GM23338 (cell line): ENCODE measurements at regions not wholly inside any gene's neighbourhood (a gene's known extent, or its start where the extent isn't known, plus 50 kb on each side); places are given as distances from the start of the nearest gene placed in this dataset.

Experiments
- ATAC-seq: fragments of 200-7000 bp; cut with Tn5 transposase; 3 replicates; pipeline ENCODE4 v1.9.1; 2020
- DNase-seq: peaks from one replicate; pipeline ENCODE4 v3.0.0-alpha.2; 2015; ENCODE audit warnings: low spot score
- H2AFZ ChIP-seq: fragments of 200-600 bp; sonication (generic); 2 replicates; pipeline ENCODE4 v1.8.0; 2016; ENCODE audit warnings: antibody characterized with exemption, mild to moderate bottlenecking, moderate library complexity
- H3F3A ChIP-seq: fragments of 200-600 bp; sonication (generic); replicated peaks from 2 replicates; pipeline ENCODE4 v1.8.0; 2017; ENCODE audit warnings: antibody characterized with exemption, mixed run types, low read depth
- H3K27ac ChIP-seq: fragments of 200-600 bp; sonication (generic); 2 replicates; pipeline ENCODE4 v1.6.1; 2016; ENCODE audit warnings: low read depth
- H3K27me3 ChIP-seq: fragments of 200-600 bp; sonication (generic); 2 replicates; pipeline ENCODE4 v1.8.0; 2016; ENCODE audit warnings: mild to moderate bottlenecking, mixed run types, moderate library complexity; ENCODE audit not compliant: insufficient read depth
- H3K36me3 ChIP-seq: fragments of 200-600 bp; sonication (generic); 2 replicates; pipeline ENCODE4 v1.8.0; 2016; ENCODE audit warnings: mild to moderate bottlenecking; ENCODE audit not compliant: insufficient read depth
- H3K4me1 ChIP-seq: fragments of 200-600 bp; sonication (generic); 2 replicates; pipeline ENCODE4 v1.8.0; 2016; ENCODE audit warnings: mild to moderate bottlenecking, moderate library complexity; ENCODE audit not compliant: insufficient read depth
- H3K4me2 ChIP-seq: fragments of 200-600 bp; sonication (generic); 2 replicates; pipeline ENCODE4 v1.7.1; 2017; ENCODE audit warnings: mixed run types
- H3K4me3 ChIP-seq: fragments of 200-600 bp; sonication (generic); 2 replicates; pipeline ENCODE4 v1.6.1; 2016; ENCODE audit warnings: mixed run types
- H3K79me2 ChIP-seq: fragments of 200-600 bp; sonication (generic); replicated peaks from 2 replicates; pipeline ENCODE4 v1.8.0; 2017; ENCODE audit warnings: mild to moderate bottlenecking; ENCODE audit not compliant: insufficient read depth
- H3K9me2 ChIP-seq: fragments of 200-600 bp; sonication (generic); 2 replicates; pipeline ENCODE4 v1.8.0; 2017; ENCODE audit not compliant: insufficient read depth
- H4K20me1 ChIP-seq: fragments of 200-600 bp; sonication (generic); replicated peaks from 2 replicates; pipeline ENCODE4 v1.8.0; 2017; ENCODE audit warnings: mild to moderate bottlenecking; ENCODE audit not compliant: insufficient read depth
- H3K27ac Mint-ChIP-seq: 2 replicates; pipeline ENCODE4 v1.8.0; 2020; ENCODE audit warnings: inconsistent platforms, mild to moderate bottlenecking, moderate library complexity, mixed read lengths
- H3K27me3 Mint-ChIP-seq: 3 replicates; pipeline ENCODE4 v1.8.0; 2022; ENCODE audit warnings: low read depth, mild to moderate bottlenecking, moderate library complexity, mixed read lengths, inconsistent platforms; ENCODE audit not compliant: insufficient read depth, poor library complexity
- H3K36me3 Mint-ChIP-seq: 3 replicates; pipeline ENCODE4 v1.8.0; 2021; ENCODE audit warnings: low read depth, mild to moderate bottlenecking, inconsistent platforms, moderate library complexity, mixed read lengths
- H3K4me1 Mint-ChIP-seq: 3 replicates; pipeline ENCODE4 v1.8.0; 2020; ENCODE audit warnings: mild to moderate bottlenecking, inconsistent platforms, mixed read lengths
- H3K4me3 Mint-ChIP-seq: 3 replicates; pipeline ENCODE4 v1.8.0; 2021; ENCODE audit warnings: moderate library complexity, mild to moderate bottlenecking, inconsistent platforms, mixed read lengths
- H3K9me3 Mint-ChIP-seq: 3 replicates; pipeline ENCODE4 v1.8.0; 2020; ENCODE audit warnings: moderate library complexity, mild to moderate bottlenecking, inconsistent platforms, mixed read lengths
- CREB1 ChIP-seq: fragments of 250-450 bp; sonication (Bioruptor Pico); IDR thresholded peaks from 2 replicates; pipeline ENCODE4 v1.5.0; 2020; ENCODE audit warnings: low read depth, mild to moderate bottlenecking, moderate library complexity
- CTCF ChIP-seq, 2 experiments: fragments of 200-600 bp in 1 of 2; sonication (generic) in 1 of 2; conservative IDR thresholded peaks; 2 replicates each; pipeline versions ENCODE4 v1.5.1 to v1.6.1; 2016 to 2017; ENCODE audit warnings: antibody characterized with exemption in 2 of 2, low read depth in 2 of 2, mild to moderate bottlenecking in 2 of 2, moderate library complexity in 1 of 2
- ETS1 ChIP-seq: IDR thresholded peaks from 2 replicates; pipeline ENCODE4 v1.6.1; 2016; ENCODE audit warnings: antibody characterized with exemption
- EZH2 ChIP-seq: fragments of 200-600 bp; sonication (generic); IDR thresholded peaks from one replicate; pipeline ENCODE4 v1.8.0; 2017; ENCODE audit warnings: antibody characterized with exemption, mild to moderate bottlenecking, low read depth; ENCODE audit not compliant: unreplicated experiment
- EZH2phosphoT487 ChIP-seq: fragments of 200-600 bp; sonication (generic); IDR thresholded peaks from one replicate; pipeline ENCODE4 v1.8.1; 2018; ENCODE audit warnings: antibody characterized with exemption; ENCODE audit not compliant: unreplicated experiment
- JUNB ChIP-seq: IDR thresholded peaks from one replicate; pipeline ENCODE4 v1.6.1; 2016; ENCODE audit warnings: antibody characterized with exemption; ENCODE audit not compliant: unreplicated experiment
- NANOG ChIP-seq: IDR thresholded peaks from 2 replicates; pipeline ENCODE4 v1.6.1; 2016; ENCODE audit warnings: antibody characterized with exemption, borderline replicate concordance
- POLR2AphosphoS5 ChIP-seq: IDR thresholded peaks from 2 replicates; pipeline ENCODE4 v1.6.1; 2016; ENCODE audit warnings: antibody characterized with exemption, low read depth
- REST ChIP-seq: IDR thresholded peaks from one replicate; pipeline ENCODE4 v1.6.1; 2018; ENCODE audit warnings: antibody characterized with exemption; ENCODE audit not compliant: unreplicated experiment
- STAT1 ChIP-seq: IDR thresholded peaks from one replicate; pipeline ENCODE4 v1.6.1; 2016; ENCODE audit warnings: antibody characterized with exemption; ENCODE audit not compliant: unreplicated experiment
- ZNF114 ChIP-seq: fragments of 250-450 bp; sonication (Bioruptor Pico); IDR thresholded peaks from 2 replicates; pipeline ENCODE4 v1.5.0; 2020; ENCODE audit warnings: mild to moderate bottlenecking, moderate library complexity
- ZNF331 ChIP-seq: fragments of 250-450 bp; sonication (Bioruptor Pico); IDR thresholded peaks from 2 replicates; pipeline ENCODE4 v1.5.0; 2020; ENCODE audit warnings: low read depth, mild to moderate bottlenecking, moderate library complexity
- ZNF462 ChIP-seq: fragments of 250-450 bp; sonication (Bioruptor Pico); IDR thresholded peaks from 2 replicates; pipeline ENCODE4 v1.5.0; 2020; ENCODE audit warnings: mild to moderate bottlenecking, moderate library complexity

- no peak for DNase-seq
- Histone ChIP-seq H3K4me3 (no peak overlapping the region), H2AFZ (no peak overlapping the region), H3K4me2 (no peak overlapping the region), H3F3A (no peaks in the 10 kb centered on the region), H3K36me3 (no peaks in the 10 kb centered on the region), H3K9me2 (no peaks in the 10 kb centered on the region), H3K27me3 (no peaks in the 10 kb centered on the region), H3K27ac (no peak overlapping the region), H3K4me1 (no peaks in the 10 kb centered on the region), H3K79me2 (no peaks in the 10 kb centered on the region), H4K20me1 (no peaks in the 10 kb centered on the region)
- TF ChIP-seq STAT1 = no peak
- no peak for TF ChIP-seq EZH2phosphoT487
- TF ChIP-seq CREB1 (CRISPR knock-in tag) = no peak
- no peak for TF ChIP-seq ZNF462 (CRISPR knock-in tag)
- no peak for TF ChIP-seq ETS1
- no peak for TF ChIP-seq POLR2AphosphoS5
- no peak for TF ChIP-seq JUNB
- TF ChIP-seq REST = no peak
- no peak for TF ChIP-seq CTCF (conservative IDR thresholded peaks at IDR 0.05; ENCODE audit: low read depth in 2 of 2)
- TF ChIP-seq ZNF114 = no peak
- TF ChIP-seq EZH2 = no peak
- no peak for TF ChIP-seq NANOG
- TF ChIP-seq ZNF331 (CRISPR knock-in tag) = no peak
- no peak for ATAC-seq
- Mint-ChIP-seq H3K4me3 (no peak overlapping the region), H3K27me3 (no peaks in the 10 kb centered on the region), H3K9me3 (no peaks in the 10 kb centered on the region), H3K4me1 (no peaks in the 10 kb centered on the region), H3K27ac (no peak overlapping the region), H3K36me3 (no peaks in the 10 kb centered on the region)
Observed at GRCh38 chr4:79013756-79014155, 74.5 kb upstream of the PAQR3 start.
